K562 (cell line): ENCODE measurements at regions not wholly inside any gene's neighbourhood (a gene's known extent, or its start where the extent isn't known, plus 50 kb on each side); places are given as distances from the start of the nearest gene placed in this dataset.
A peak's percentile ranks its signal among the peaks of the same experiment; 100 is the strongest.

Experiments used
- ATAC-seq: fragments of 200-7000 bp; cut with Tn5 transposase; 3 replicates; pipeline ENCODE4 v1.9.1; 2020; ENCODE audit warnings: moderate library complexity
- BruUV-seq: library from RNA; stranded (reverse); fragments of 400-500 nt; replicated peaks from 2 replicates; lab custom pipeline; 2021; lab: Mats Ljungman, UMichigan
- CTCF ChIA-PET: fragments of 300-600 bp; formaldehyde crosslinking; extraction: SDS; loops from one replicate; lab custom pipeline; 2021; ENCODE audit warnings: low intra/inter-chr PET ratio; lab: Yijun Ruan, JAX
- POLR2A ChIA-PET: fragments of 300-600, 350-650 bp; sonication (Branson Sonifier 250); formaldehyde crosslinking; extraction: SDS; loops from one replicate; lab custom pipeline; 2021; ENCODE audit warnings: antibody characterized with exemption, inconsistent platforms; lab: Yijun Ruan, JAX
- DNase-seq, 4 experiments: peaks; one replicate each; pipeline versions ENCODE4 v3.0.0 to v3.0.0-alpha.2; 2011 to 2018; ENCODE audit warnings: low spot score in 3 of 4, mixed read lengths in 3 of 4; ENCODE audit errors: extremely low read depth in 1 of 4
- FAIRE-seq: peaks from 2 replicates; lab custom pipeline; 2011; peaks lifted over from hg19 to GRCh38; lab: Jason Lieb, UNC
- H2AFZ ChIP-seq: 2 replicates; pipeline ENCODE4 v1.6.0; 2011; ENCODE audit warnings: low read depth, low read length, control low read depth, inconsistent platforms
- H3K27ac ChIP-seq: fragments of 200-600 bp; 3 replicates; pipeline ENCODE4 v1.8.0; 2011; ENCODE audit warnings: low read depth, mild to moderate bottlenecking, control low read depth, inconsistent platforms, low read length, moderate library complexity, mixed read lengths; ENCODE audit errors: extremely low read depth
- H3K27me3 ChIP-seq, 2 experiments: fragments of 300-600 bp in 1 of 2; 2 replicates in 1 of 2; 3 replicates in 1 of 2; pipeline versions ENCODE4 v1.6.0 to v1.8.0; 2011; ENCODE audit warnings: inconsistent platforms in 2 of 2, low read length in 2 of 2, mild to moderate bottlenecking in 1 of 2, mixed read lengths in 1 of 2, moderate library complexity in 1 of 2; ENCODE audit not compliant: control insufficient read depth in 2 of 2, insufficient read depth in 2 of 2
- H3K36me3 ChIP-seq: fragments of 300-600 bp; 3 replicates; pipeline ENCODE4 v1.8.0; 2011; ENCODE audit warnings: mild to moderate bottlenecking, low read length, inconsistent platforms; ENCODE audit not compliant: control insufficient read depth, insufficient read depth
- H3K4me1 ChIP-seq, 2 experiments: fragments of 200-600 bp in 1 of 2; replicated peaks in 1 of 2; 2 replicates in 1 of 2; 3 replicates in 1 of 2; pipeline versions ENCODE4 v1.5.1 to v1.8.0; 2011; ENCODE audit warnings: inconsistent platforms in 2 of 2, low read length in 2 of 2, mild to moderate bottlenecking in 1 of 2, mixed read lengths in 1 of 2, moderate library complexity in 1 of 2; ENCODE audit not compliant: control insufficient read depth in 2 of 2, insufficient read depth in 2 of 2
- H3K4me2 ChIP-seq: 2 replicates; pipeline ENCODE4 v1.6.1; 2011; ENCODE audit warnings: low read length, control low read depth, inconsistent platforms, mixed read lengths; ENCODE audit not compliant: insufficient read depth
- H3K4me3 ChIP-seq: fragments of 200-600 bp; sonication (generic), shearing (Covaris generic); 2 replicates; pipeline ENCODE4 v1.5.1; 2016; ENCODE audit warnings: control low read depth, inconsistent platforms
- H3K79me2 ChIP-seq: fragments of 200-600 bp; 3 replicates; pipeline ENCODE4 v1.8.0; 2011; ENCODE audit warnings: low read length, inconsistent platforms; ENCODE audit not compliant: control insufficient read depth, insufficient read depth
- H3K9ac ChIP-seq, 2 experiments: 2 replicates each; pipeline versions ENCODE4 v1.6.0 to v1.6.1; 2011; ENCODE audit warnings: low read depth in 2 of 2, low read length in 2 of 2, control low read depth in 1 of 2, inconsistent platforms in 1 of 2, mild to moderate bottlenecking in 1 of 2, mixed read lengths in 1 of 2; ENCODE audit not compliant: insufficient read depth in 1 of 2
- H3K9me1 ChIP-seq: one replicate; pipeline ENCODE4 v1.6.0; 2011; ENCODE audit warnings: inconsistent platforms, mild to moderate bottlenecking, low read length, moderate library complexity; ENCODE audit not compliant: control insufficient read depth, insufficient read depth
- H3K9me3 ChIP-seq: replicated peaks from 2 replicates; pipeline ENCODE4 v1.5.1; 2011; ENCODE audit warnings: low read depth, low read length, inconsistent platforms; ENCODE audit not compliant: control insufficient read depth, insufficient read depth
- H4K20me1 ChIP-seq: replicated peaks from 2 replicates; pipeline ENCODE4 v1.6.1; 2011; ENCODE audit warnings: low read length, inconsistent platforms, mixed read lengths; ENCODE audit not compliant: control insufficient read depth, insufficient read depth
- FOSL1 ChIP-seq: fragments of 200-800 bp; sonication (Bioruptor generic); conservative IDR thresholded peaks from 2 replicates; pipeline ENCODE4 v1.6.1; 2016; ENCODE audit warnings: missing genetic modification characterization, missing compliant biosample characterization
- JUN ChIP-seq, 2 experiments: sonication (generic) in 1 of 2; formaldehyde crosslinking in 1 of 2; IDR thresholded peaks; 2 replicates each; pipeline versions ENCODE4 v1.6.1 to v1.8.0; 2012 to 2022; ENCODE audit warnings: borderline replicate concordance in 2 of 2, mild to moderate bottlenecking in 2 of 2, improper control_type of control experiment in 1 of 2, low read depth in 1 of 2, low read length in 1 of 2, missing genetic modification reagents in 1 of 2
- KAT7 ChIP-seq: sonication (generic); formaldehyde crosslinking; IDR thresholded peaks from 2 replicates; pipeline ENCODE4 v1.8.0; 2022; ENCODE audit warnings: missing genetic modification reagents, mild to moderate bottlenecking, borderline replicate concordance
- NR2C2 ChIP-seq, 2 experiments: fragments of 200-800 bp in 1 of 2; sonication (Bioruptor generic) in 1 of 2; sonication (generic) in 1 of 2; formaldehyde crosslinking in 1 of 2; IDR thresholded peaks; 2 replicates each; pipeline versions ENCODE4 v1.6.1 to v1.8.0; 2016 to 2022; ENCODE audit warnings: mild to moderate bottlenecking in 1 of 2, missing compliant biosample characterization in 1 of 2, missing genetic modification characterization in 1 of 2, missing genetic modification reagents in 1 of 2
- SMARCE1 ChIP-seq: fragments of 450-650 bp; IDR thresholded peaks from 2 replicates; pipeline ENCODE4 v1.7.1; 2016; ENCODE audit warnings: mild to moderate bottlenecking
- ZNF282 ChIP-seq: sonication (generic); formaldehyde crosslinking; IDR thresholded peaks from 2 replicates; pipeline ENCODE4 v1.8.1; 2023; ENCODE audit warnings: missing genetic modification reagents
- WGBS: fragments of 100-300 bp; shearing (Covaris generic); methylation state at CpG from one replicate; pipeline ENCODE4 v1.1.6; 2016; ENCODE audit warnings: low coverage, mixed read lengths; ENCODE audit not compliant: insufficient coverage; ENCODE audit errors: missing lambda C conversion rate; 5-methylcytosine and 5-hydroxymethylcytosine counted together
- in situ Hi-C: fragments of 300-500 bp; cut with MboI; formaldehyde crosslinking; loops from 4 replicates; pipeline ENCODE4 v1.15.0; 2018; ENCODE audit warnings: inconsistent platforms, mixed read lengths
- intact Hi-C: fragments of 100-400 bp; cut with micrococcal nuclease; formaldehyde crosslinking; loops from 2 replicates; pipeline ENCODE4 v1.14.2; 2022

DNA sequence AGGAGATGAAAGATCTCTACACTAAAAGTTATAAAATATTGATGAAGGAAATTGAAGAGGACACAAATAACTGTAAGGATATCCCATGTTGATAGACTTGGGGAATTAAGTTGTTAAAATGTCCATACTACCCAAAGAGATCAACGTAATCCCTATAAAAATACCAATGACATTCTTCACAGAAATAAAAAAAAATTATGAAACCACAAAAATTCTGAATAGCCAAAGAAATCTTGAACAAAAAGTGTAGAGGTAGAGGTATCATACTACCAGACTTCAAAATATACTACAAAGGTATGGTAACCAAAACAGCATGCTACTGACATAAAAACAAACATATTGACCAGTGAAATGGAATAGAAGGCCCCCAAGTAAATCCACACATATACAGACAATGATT is 71.5 kb upstream of the ELL2 start (continued):
- TF ChIP-seq JUN (IDR thresholded peaks at IDR 0.05; ENCODE audit: borderline replicate concordance, low read depth, low read length) = no peak
- no peak for TF ChIP-seq JUN (CRISPR knock-in tag; IDR thresholded peaks at IDR 0.05; ENCODE audit: borderline replicate concordance)
- TF ChIP-seq SMARCE1 = no peak
- TF ChIP-seq NR2C2 (CRISPR knock-in tag; IDR thresholded peaks at IDR 0.05) = no peak
- TF ChIP-seq NR2C2 (tag; IDR thresholded peaks at IDR 0.05) = no peak
- TF ChIP-seq ZNF282 (CRISPR knock-in tag) = no peak

DNA sequence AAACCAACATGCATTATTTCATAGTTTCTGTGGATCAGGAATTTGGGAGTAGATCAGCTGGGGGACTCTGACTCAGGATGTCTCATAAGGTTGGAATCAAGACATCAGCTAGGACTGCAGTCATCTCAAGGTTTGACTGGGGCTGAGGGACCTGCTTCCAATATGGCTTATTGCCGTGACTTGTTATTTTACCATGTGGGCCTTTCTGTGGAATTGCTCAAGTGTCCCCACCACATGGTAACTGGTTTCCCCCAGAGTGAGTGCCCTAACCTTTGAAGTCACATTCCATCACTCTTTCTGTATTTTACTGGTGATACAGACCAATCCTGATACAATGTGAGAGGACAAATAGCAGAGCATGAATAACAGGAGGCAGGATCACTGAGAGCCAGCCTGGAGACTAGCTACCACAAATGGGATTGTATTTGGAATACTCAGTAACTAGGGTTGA is 70.2 kb upstream of the ELL2 start:
- Histone ChIP-seq H2AFZ (no peak overlapping the region), H3K4me3 (no peak overlapping the region), H3K4me1 (no peaks in the 10 kb centered on the region), H3K27me3 (no peaks in the 10 kb centered on the region), H3K4me2 (no peak overlapping the region), H3K9me1 (no peaks in the 10 kb centered on the region), H3K36me3 (no peaks in the 10 kb centered on the region), H4K20me1 (no peaks in the 10 kb centered on the region), H3K79me2 (no peaks in the 10 kb centered on the region), H3K27ac (no peak overlapping the region), H3K9me3 (no peaks in the 10 kb centered on the region), H3K9ac (no peak overlapping the region)
- WGBS = 60% methylated on average over 1 of the region's 1 CpG
- ChIA-PET POLR2A (no interaction called here), CTCF (no interaction called here)
- BruUV-seq = no TSS peak
- no peak for TF ChIP-seq KAT7 (CRISPR knock-in tag)
- TF ChIP-seq FOSL1 (tag) = peak; percentile 33; the same call in 1 of the 2 replicates
- intact Hi-C loops = no loop called here
- no peak for DNase-seq
- no peak for FAIRE-seq
- in situ Hi-C loops = no loop called here
- ATAC-seq = no peak
